GM19395 (cell line): ENCODE measurements at regions not wholly inside any gene's neighbourhood (a gene's known extent, or its start where the extent isn't known, plus 50 kb on each side); places are given as distances from the start of the nearest gene placed in this dataset.
A peak's percentile ranks its signal among the peaks of the same experiment; 100 is the strongest.

ENCODE experiments used
- ATAC-seq: cut with Tn5 transposase; IDR thresholded peaks from one replicate; pipeline ENCODE4 v1.9.1; 2021; ENCODE audit warnings: mild to moderate bottlenecking, moderate library complexity; ENCODE audit not compliant: unreplicated experiment

DNA sequence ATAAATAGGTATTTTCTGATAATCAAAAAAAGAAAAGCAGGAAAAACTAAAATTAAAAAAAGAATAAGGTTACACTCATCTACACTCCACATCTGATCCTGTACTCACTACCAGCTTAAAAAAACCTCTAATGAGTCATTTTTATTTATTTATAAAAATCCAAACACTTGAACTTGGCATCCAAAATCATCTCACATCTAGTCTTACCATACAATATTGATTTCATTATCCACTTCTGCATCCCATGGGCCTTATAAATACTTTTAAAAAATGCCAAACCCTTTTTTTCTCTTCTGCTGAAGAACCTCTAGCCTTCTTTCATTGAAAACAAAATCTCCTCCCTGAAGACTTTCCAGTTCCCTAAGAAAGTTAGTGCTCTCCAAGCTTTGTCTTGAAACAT lies 109.7 kb downstream of the TMTC3 start:
- no peak for ATAC-seq

DNA sequence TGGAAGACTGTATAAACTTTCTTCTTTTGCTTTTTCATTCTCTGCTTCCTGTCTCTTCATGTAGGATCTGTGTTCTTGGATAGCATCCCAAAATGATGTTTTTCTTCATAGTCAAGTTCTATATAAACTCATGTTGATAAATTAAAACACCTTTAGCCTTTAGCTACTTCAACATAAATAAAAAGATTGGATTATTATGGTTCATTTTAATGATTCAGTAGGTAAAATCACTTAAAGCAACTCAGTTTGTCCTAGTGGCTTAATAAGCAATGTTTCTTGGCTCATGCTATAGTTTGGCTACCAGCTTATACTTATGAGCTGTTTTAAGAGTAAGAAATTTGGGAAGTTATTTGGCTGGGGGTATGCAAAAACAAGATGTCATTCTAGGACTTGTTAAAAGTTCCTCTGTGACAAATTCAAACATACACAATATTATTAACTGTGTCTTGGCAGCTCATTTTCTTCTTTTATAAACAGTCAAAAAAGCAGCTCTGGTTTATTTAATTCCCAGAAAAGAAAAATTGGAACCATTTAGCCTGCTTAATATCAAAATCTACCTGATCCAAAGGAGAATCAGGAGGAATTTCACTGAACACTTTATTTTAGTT lies 111.4 kb downstream of the TMTC3 start:
- ATAC-seq: no peak

DNA sequence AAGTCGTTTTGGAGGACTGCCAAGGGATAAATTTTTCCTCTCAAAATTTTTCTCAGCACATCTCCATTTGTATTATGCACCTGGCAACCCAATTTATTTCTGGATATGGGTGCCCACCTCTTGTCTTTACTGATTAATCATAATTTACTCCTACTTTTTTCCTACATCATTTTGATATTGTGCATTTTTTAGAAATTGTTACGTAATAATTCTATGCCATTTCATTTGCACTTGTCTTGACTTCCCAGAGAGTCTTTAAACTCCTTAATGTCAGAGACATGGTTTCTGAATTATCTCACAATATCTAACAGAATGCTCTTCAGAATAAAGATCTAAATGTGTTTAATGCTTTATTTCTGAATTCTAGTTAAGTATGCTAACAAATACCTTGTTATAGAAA lies 113.1 kb downstream of the TMTC3 start:
- ATAC-seq: no peak

DNA sequence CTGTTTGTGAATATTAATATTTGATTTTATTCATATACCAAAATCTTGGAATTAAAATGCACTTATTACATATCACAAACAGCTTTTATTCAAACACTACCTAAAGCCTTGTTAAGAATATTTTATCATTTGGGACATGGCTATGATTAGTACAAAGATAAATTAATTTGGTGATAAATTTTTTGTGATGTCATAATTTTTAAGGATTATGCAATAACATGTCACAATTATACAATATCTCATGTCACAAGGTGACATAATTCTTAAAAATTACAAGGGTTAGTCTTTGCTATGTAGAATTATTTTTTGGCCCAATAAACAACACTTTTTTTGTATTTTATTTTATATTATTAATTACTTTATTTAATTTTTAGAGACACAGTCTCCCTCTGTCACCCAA lies 113.7 kb downstream of the TMTC3 start:
- ATAC-seq: no peak

DNA sequence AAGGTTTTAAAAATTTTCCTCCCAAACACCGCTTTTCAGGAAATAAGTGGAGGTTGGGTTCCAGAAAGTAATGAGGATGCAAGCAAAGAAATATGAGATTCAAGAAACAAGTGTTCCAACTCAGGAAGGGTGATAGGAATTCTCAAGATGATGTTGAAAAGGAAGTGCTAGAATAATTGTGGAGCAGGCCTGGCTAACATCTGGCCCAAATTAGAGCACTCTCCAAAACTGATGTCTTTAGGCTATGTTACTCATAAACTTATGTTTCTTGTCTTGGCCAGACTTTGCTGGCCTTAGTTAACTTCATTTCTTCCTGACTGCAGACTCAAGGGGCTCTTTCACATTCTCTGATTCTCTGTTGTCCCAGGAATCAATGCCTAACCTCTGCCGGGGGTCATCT lies 116.3 kb downstream of the TMTC3 start:
- no peak for ATAC-seq

DNA sequence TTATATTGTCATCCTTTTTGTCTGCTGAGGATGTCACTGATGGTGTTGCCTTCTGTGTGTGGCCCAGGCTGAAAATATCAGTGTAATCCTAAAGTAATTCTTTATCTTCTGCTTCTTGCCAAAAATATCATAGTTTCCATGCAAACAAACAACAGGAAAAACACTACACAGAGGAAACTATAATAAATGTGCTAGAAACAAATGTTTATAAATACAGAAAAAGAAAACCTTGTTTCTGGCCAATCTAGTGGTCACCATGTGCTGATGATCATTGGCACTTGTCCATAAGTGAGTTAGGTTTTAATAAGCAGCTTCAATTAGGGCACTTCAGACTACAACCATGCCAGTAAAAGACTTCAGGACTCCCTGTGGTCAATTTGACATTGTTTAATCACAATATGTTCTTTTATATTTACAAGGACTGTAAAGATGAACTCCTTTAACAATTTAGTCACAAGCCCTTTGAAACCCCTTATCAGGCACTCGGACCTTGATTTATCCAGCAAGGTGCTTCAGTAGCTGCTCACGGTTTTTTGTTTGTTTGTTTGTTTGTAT lies 124.8 kb downstream of the TMTC3 start:
- ATAC-seq: no peak

DNA sequence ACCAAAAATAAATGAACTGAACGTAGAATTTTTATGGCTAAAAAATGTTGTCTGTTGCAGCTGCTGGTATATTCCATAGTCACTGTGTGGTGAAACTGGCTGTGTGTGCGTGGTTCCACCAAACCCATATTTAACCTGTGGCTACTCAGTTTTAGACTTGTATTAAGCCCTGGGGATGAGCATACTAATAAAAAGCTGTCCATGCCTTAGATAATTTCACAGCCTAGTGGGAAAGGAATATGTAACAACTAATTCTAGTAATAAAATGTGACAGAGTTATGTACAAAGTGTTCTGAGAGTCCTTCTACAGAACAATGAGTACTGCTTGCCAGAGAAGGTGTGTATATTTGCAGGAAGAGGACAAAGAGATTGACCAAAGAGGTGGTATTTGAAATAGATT lies 125.5 kb downstream of the TMTC3 start:
- ATAC-seq: no peak

DNA sequence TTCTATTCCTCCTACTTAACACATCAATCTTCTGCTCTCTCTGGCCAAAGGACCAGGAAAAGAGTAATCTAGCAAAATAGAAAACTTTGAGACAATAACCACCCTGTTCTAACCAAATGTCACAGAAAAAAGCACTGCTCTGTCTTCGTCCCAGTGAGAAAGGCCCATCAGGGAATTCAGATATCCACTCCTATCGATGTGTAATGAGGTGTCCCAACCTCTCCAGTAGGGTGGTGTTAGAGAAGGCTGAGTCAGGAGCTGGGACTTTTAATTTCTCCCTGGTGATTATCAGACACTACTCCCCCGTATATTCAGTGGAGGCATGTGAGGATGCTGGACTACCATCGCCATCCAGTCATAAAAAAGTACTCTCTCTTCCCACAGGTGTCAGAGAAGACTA lies 130.3 kb downstream of the TMTC3 start:
- ATAC-seq: no peak

DNA sequence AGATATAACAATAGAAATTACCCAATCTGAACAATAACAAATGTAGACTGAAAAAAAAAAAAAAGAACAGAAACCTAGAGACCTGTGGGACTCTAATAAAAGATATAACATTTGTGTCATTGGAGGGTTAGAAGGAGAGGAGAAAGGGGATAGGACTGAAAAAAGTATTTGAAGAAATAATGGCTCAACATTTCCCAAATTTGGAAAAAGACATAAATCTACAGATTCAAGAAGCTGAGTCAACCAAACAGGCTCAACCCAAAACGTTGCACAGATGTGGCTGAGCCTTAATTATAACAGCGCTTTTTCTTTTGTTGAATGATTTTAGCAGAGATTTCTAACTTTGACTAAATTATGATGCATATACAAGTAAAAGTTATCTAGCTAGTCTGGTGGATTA lies 131.3 kb downstream of the TMTC3 start:
- no peak for ATAC-seq

DNA sequence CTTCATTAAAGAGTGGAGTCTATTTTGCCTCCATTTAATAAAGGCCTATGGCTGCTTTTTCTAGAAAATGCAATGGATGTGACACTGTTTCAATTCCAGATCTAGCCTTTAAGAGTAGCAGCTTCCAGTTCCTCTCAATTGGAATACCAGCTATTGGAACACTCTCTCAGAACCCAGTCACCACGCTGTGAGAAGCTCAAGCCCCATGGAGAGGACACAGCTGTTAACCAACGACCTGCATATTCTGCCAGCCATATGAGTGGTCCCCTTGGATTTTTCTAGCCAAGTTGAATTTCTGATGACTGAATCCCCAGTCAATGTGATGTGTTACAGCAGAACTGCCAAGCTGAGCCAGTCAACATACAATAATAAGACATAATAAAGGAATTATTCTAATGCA lies 131.8 kb downstream of the TMTC3 start:
- no peak for ATAC-seq

DNA sequence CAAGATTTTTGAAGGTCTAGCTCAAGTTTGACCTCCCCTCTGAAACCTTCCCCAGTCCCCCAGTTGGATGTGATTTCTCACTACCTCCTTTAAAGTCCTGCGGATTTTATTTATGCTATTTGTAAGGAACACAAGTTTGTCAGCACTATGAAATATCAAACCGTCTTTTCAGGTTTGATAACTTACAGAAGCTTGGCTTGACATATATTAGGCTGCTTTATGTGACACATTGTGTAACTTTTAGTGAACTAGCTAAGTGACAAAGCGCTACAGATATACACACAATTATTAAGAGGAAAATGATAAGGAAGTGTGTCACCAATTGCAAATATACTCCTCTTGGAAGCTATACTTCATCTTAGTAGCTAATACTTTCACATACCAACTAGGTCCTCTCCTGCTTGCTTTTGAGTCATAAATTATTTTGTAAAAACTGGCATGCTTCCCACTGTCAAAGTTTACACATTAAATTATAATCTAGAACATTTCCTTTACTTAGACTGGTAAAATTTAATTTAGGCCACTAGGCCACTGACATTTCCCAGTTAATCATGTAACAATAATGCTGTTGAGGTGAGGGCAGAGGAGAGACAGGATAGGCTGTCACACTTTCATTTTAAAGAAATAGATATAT lies 149.5 kb downstream of the TMTC3 start:
- no peak for ATAC-seq

DNA sequence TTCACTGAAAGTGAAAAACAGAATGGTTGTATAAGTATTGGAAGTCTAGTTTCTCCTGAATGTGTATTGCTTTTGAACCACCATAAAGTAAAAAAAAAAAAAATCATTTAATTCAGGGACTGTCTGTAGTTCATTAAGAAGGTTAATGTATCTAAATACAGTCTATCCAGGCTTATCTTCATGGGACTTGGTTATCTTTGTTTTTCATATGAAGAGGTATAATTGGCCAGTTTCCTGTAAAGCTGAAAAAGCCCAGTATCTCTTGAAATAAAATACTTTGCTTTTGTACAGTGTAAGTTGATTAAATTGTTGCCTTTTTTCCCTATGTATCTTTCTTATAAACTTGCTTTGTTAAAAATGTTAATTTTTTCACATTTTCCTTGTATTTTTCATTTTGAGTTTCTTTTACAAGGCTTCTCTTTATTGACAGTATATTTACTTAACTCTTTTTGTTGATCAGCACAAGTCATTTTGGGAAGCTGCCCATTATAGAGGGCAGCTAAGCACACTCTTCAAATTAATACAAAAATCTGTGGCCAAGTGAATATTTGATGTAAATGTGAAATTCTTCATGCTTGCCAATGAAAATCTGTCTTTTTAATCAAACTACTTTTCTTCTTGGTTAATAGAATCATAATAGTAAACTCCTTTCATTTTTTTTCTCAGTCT lies 156.0 kb downstream of the TMTC3 start:
- ATAC-seq: no peak

DNA sequence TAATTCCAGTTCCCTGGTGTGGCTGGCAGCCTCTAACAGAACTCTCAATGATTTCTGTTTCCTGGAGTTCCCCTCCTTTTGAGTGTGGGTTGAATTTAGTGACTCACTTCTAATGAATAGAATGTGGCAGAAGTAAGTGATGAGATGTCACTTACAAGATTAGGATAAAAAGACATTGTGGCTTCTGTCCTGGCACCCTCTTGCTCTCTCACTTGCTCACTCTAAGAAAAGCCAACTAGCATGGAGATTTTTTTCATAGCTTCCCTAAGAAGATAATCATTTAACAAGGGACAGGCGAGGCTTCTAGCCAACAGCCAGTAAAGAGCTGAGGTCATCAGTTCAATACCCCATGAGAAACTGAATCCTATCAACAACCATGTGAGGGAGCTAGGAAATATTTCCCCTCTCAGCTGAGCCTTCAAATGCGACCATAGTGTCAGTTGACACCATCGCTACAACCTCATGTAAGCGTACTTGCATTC lies 156.7 kb downstream of the TMTC3 start:
- no peak for ATAC-seq

DNA sequence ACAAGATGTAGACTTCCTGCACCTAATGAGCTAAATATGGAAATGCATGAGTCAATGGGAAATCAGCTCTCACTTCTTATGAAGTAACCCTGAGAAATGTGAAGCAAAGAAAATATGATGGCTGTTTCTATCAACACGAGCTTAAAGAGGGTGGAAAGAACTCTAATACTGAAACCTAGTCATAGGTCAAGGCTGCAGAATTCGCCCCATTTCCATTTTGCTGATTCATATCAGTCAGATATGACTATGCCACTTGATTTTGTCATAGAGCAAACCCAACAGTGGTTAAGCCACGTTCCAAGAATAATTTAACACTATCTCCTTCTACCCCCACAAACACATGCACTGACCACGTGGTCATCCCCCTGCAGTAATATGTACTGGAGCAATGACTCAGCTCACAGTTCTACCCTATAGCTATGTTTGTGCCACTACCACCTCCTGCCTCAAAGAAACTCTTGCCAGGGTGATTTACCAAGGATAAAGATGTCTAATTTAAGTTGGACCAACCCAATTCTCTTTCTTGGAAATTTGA lies 157.5 kb downstream of the TMTC3 start:
- ATAC-seq: peak; percentile 96

DNA sequence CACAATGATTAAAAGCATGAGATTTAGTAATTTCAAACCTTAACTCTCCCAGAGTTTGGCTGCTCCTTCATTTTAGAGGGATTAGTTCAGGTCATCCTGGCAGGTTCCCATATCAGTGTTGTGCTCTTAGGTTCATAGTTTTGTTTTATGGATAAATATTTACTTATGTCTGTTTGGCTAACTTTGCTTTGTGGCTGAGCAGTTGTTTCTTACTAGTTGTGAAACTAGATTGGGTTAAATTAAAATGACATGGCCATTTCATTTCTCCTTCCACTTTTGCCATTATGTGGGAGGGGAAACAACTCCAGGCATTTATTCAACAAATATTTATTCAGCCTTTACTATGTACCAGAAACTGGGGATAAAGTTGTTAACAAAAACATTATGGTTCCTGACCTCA lies 158.8 kb downstream of the TMTC3 start:
- ATAC-seq: no peak

DNA sequence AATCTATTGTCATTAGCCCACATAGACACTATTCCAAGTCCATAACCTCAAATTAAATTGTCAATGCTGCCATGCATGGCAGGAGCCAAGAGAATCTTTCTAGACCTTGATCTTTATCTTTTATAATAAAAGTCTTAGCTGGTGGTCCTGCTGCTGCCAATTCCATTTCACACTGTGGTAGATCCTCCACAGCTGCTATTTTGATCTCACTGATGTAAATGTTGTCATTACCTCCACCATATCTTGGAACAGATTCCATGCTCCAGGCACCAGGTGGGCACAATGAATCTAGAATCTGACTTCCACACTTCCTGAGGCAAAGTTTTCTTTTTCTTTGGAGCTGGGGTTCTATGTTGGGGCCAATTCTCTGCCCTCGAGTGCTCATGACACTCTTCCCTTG lies 161.2 kb downstream of the TMTC3 start:
- no peak for ATAC-seq

DNA sequence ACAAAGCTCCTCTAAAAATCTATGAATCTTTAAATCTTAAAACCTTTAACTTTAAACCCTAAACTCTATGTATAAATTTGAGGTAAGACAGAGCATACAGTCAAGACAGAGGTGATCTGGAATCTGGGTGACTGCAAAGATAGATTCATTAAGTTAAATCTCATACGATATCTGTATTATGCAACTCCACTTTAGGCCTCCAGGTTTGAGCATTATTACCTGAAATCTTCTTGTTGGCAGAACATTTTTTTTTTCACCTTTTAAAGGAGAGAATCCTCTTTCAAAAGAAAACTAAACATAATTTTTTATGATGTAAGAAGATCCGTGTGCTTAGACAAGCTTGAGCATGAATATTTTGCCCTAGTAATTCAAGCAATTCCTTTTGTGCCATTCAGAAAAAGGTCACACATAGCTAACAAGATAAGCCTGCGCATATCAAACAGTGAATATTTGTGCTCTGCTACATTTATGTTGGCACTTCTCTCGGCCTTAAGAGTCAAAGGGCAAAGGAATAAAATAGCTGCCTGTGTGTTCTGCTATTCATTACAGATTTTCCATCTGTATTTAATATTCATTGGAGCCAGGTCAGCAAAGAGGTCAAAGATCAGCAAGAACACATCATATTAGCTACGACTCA lies 163.3 kb downstream of the TMTC3 start:
- ATAC-seq: no peak

DNA sequence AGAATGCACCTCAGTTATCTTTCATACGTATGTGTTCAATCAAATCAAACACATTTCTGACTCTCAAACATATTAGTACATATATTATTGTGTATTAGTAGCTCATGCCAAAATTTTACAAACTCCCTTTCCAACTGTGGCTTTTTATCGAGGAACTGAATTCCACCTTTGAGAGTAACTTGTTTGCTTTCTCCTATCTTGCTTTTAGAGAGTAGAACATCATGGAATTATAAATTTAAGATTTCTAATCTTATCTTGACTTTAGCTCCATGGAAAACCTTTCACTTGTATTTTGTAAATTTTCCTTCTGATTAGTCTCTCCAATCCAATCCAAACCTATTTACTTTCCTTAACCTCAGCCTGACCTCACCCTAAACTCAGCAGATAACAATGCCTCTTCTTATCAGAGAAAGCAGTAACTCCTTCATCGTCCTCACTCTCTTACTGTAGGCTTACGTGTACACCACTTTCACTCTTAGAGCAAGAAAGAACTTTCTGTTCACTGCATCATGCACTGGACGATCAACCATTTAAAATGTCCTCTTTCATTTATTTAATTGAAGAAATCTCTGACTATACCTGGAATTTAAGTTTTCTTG lies 164.5 kb downstream of the TMTC3 start:
- no peak for ATAC-seq

DNA sequence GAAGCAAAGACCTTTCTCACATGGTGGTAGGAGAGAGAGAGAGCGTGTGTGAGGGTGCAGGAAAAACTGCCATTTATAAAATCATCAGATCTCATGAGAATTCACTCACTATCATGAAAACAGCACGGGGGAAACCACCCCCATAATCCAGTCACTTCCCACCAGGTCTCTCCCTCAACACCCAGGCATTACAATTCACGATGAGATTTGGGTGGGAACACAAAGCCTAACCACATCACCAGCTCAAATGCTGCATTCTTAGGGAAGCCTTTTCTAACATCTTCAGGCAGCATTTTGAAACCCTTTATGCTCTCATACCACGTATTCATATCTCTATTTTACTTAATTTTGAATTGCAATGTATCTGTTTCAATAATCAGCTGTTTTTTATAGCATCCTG lies 165.9 kb downstream of the TMTC3 start:
- ATAC-seq: no peak

DNA sequence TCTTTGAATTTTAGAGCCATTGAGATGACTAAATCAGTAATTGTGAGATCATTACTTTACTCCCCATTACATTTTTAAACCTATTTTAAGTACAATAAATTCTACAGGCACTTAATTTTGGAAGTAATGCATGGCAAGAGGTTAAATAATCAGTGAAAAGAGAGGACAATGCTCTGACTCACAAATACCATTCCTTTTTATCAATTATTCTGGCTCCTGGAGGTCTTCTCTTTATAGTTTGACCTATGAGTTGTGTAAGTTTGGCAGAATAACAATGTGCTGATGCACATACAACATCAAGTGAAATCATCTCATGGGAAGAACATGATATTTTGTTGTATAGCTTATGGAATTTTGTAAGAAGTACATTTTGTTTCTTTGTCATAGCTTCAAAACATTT lies 166.7 kb downstream of the TMTC3 start:
- ATAC-seq: no peak

DNA sequence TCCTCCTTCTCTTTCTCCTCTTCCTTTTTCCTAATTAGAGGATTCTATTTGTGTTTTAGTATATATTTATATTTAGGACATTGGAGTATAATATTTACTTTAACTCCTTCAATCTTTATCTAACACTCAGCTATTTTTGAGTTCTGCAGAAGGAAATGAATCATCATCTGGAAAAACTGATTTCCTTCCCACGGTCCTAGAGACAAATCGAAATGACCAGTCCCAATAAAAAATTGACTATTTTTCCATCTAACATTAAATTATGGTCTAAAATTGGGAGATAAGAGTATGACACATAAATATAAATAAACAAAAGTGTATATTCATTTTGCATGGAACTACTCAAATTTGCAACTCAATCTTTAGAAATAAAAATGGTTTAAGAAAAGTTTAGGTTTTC lies 167.4 kb downstream of the TMTC3 start:
- no peak for ATAC-seq
